OCI-LY7 (cell line): ENCODE measurements at regions not wholly inside any gene's neighbourhood (a gene's known extent, or its start where the extent isn't known, plus 50 kb on each side); places are given as distances from the start of the nearest gene placed in this dataset.

Source experiments
- BruUV-seq: library from RNA; stranded (reverse); fragments of 400-500 nt; replicated peaks from 2 replicates; lab custom pipeline; 2021; lab: Mats Ljungman, UMichigan
- CTCF ChIA-PET: fragments of 300-600 bp; sonication (Branson Sonifier 250); formaldehyde crosslinking; loops from one replicate; lab custom pipeline; 2022; ENCODE audit warnings: antibody characterized with exemption; ENCODE audit not compliant: unreplicated experiment; lab: Charles Lee
- POLR2A ChIA-PET: fragments of 300-600 bp; sonication (Branson Sonifier 250); formaldehyde crosslinking; loops from one replicate; lab custom pipeline; 2022; ENCODE audit warnings: antibody characterized with exemption; lab: Charles Lee
- DNase-seq: peaks from one replicate; pipeline ENCODE4 v3.0.0-alpha.2; 2015; ENCODE audit warnings: low spot score
- H2AFZ ChIP-seq: fragments of 200-600 bp; sonication (generic), shearing (Covaris generic); 2 replicates; pipeline ENCODE4 v1.6.1; 2014; ENCODE audit warnings: mild to moderate bottlenecking, antibody characterized with exemption, low read length, moderate library complexity
- H3K27ac ChIP-seq: fragments of 200-600 bp; sonication (generic); 2 replicates; pipeline ENCODE4 v1.5.1; 2014; ENCODE audit warnings: mixed run types, low read depth, mild to moderate bottlenecking, moderate library complexity, low read length, inconsistent platforms; ENCODE audit not compliant: poor library complexity, severe bottlenecking
- H3K36me3 ChIP-seq: fragments of 200-600 bp; sonication (generic); 2 replicates; pipeline ENCODE4 v1.6.1; 2014; ENCODE audit warnings: mild to moderate bottlenecking, antibody characterized with exemption, low read length, moderate library complexity, mixed read lengths; ENCODE audit not compliant: insufficient read depth
- H3K4me1 ChIP-seq: fragments of 200-600 bp; sonication (generic); 2 replicates; pipeline ENCODE4 v1.5.1; 2014; ENCODE audit warnings: mild to moderate bottlenecking, low read length; ENCODE audit not compliant: insufficient read depth, poor library complexity, severe bottlenecking
- H3K4me2 ChIP-seq: fragments of 200-600 bp; sonication (generic); 2 replicates; pipeline ENCODE4 v1.6.1; 2014; ENCODE audit warnings: mild to moderate bottlenecking, low read length
- H3K4me3 ChIP-seq: fragments of 200-600 bp; sonication (generic); 2 replicates; pipeline ENCODE4 v1.5.1; 2014; ENCODE audit warnings: mild to moderate bottlenecking, low read depth, low read length; ENCODE audit not compliant: poor library complexity, severe bottlenecking
- H3K79me2 ChIP-seq: fragments of 200-600 bp; sonication (generic); 2 replicates; pipeline ENCODE4 v1.6.1; 2016; ENCODE audit warnings: low read depth, mild to moderate bottlenecking, low read length, moderate library complexity, mixed read lengths; ENCODE audit not compliant: insufficient read depth
- H3K9me2 ChIP-seq: fragments of 200-600 bp; sonication (generic); 2 replicates; pipeline ENCODE4 v1.6.1; 2016; ENCODE audit warnings: mild to moderate bottlenecking, low read length, mixed read lengths; ENCODE audit not compliant: insufficient read depth
- H3K9me3 ChIP-seq: fragments of 200-600 bp; sonication (generic); 2 replicates; pipeline ENCODE4 v1.6.1; 2014; ENCODE audit warnings: mild to moderate bottlenecking, mixed run types, low read length, mixed read lengths
- H4K20me1 ChIP-seq: fragments of 200-600 bp; sonication (generic); 2 replicates; pipeline ENCODE4 v1.6.1; 2014; ENCODE audit warnings: mild to moderate bottlenecking, antibody characterized with exemption, low read length, moderate library complexity, mixed read lengths; ENCODE audit not compliant: insufficient read depth
- CTCF ChIP-seq: fragments of 200-600 bp; sonication (generic); conservative IDR thresholded peaks from 2 replicates; pipeline ENCODE4 v1.5.1; 2014; ENCODE audit warnings: mild to moderate bottlenecking, antibody characterized with exemption, low read length, moderate library complexity, mixed read lengths
- EZH2phosphoT487 ChIP-seq: fragments of 200-600 bp; sonication (generic); IDR thresholded peaks from 2 replicates; pipeline ENCODE4 v1.6.1; 2018; ENCODE audit warnings: low read depth, borderline replicate concordance, mild to moderate bottlenecking, mixed run types, antibody characterized with exemption, low read length, moderate library complexity, mixed read lengths
- intact Hi-C: fragments of 100-400 bp; cut with micrococcal nuclease; formaldehyde crosslinking; loops from one replicate; pipeline ENCODE4 v1.10.0; 2022; ENCODE audit not compliant: unreplicated experiment

GRCh38 chr10:21169271-21169670, 272.2 kb upstream of the NEBL start:
- no peak overlapping the region for H2AFZ ChIP-seq
- H3K4me3 ChIP-seq = no peak overlapping the region
- H3K9me2 ChIP-seq = no peaks in the 10 kb centered on the region
- no peaks in the 10 kb centered on the region for H3K4me1 ChIP-seq
- DNase-seq = no peak
- TF ChIP-seq EZH2phosphoT487 = no peak
- no peak for TF ChIP-seq CTCF
- no peaks in the 10 kb centered on the region for H3K36me3 ChIP-seq
- intact Hi-C loops = no loop called here
- no peaks in the 10 kb centered on the region for H3K9me3 ChIP-seq
- H3K4me2 ChIP-seq = no peak overlapping the region
- BruUV-seq = no TSS peak
- POLR2A ChIA-PET = interaction anchor here (0.6 kb wide), 1 partner anchor 67 kb away, joined by 5 read pairs; no protein-coding TSS in a partner anchor
- H3K79me2 ChIP-seq = no peaks in the 10 kb centered on the region
- CTCF ChIA-PET = no interaction called here
- H4K20me1 ChIP-seq = no peaks in the 10 kb centered on the region
- H3K27ac ChIP-seq = no peak overlapping the region

- Histone ChIP-seq H3K4me1 (no peaks in the 10 kb centered on the region), H3K9me2 (no peaks in the 10 kb centered on the region), H2AFZ (no peak overlapping the region), H3K4me3 (no peak overlapping the region), H3K4me2 (no peak overlapping the region), H3K9me3 (no peaks in the 10 kb centered on the region), H3K79me2 (no peaks in the 10 kb centered on the region), H4K20me1 (no peaks in the 10 kb centered on the region), H3K36me3 (no peaks in the 10 kb centered on the region), H3K27ac (no peak overlapping the region)
- BruUV-seq = no TSS peak
- DNase-seq = no peak
- CTCF ChIA-PET = no interaction called here
- TF ChIP-seq EZH2phosphoT487 = no peak
- TF ChIP-seq CTCF = no peak
- intact Hi-C loops = no loop called here
- POLR2A ChIA-PET = no interaction called here
Measured at GRCh38 chr10:21167288-21168010, 270.3 kb upstream of the NEBL start.

- no TSS peak for BruUV-seq
- DNase-seq = no peak
- Histone ChIP-seq H3K9me2 (no peaks in the 10 kb centered on the region), H3K4me2 (no peak overlapping the region), H2AFZ (no peak overlapping the region), H3K27ac (no peak overlapping the region), H4K20me1 (no peaks in the 10 kb centered on the region), H3K9me3 (no peaks in the 10 kb centered on the region), H3K79me2 (no peaks in the 10 kb centered on the region), H3K4me3 (no peak overlapping the region), H3K4me1 (no peaks in the 10 kb centered on the region), H3K36me3 (no peaks in the 10 kb centered on the region)
- TF ChIP-seq EZH2phosphoT487 = no peak
- TF ChIP-seq CTCF = no peak
- POLR2A ChIA-PET = no interaction called here
- CTCF ChIA-PET = no interaction called here
- intact Hi-C loops = no loop called here
Measured at GRCh38 chr10:21166557-21167287, 269.6 kb upstream of the NEBL start.
